T-cell (primary cell): ENCODE measurements at regions not wholly inside any gene's neighbourhood (a gene's known extent, or its start where the extent isn't known, plus 50 kb on each side); places are given as distances from the start of the nearest gene placed in this dataset.

ENCODE experiments used
- ATAC-seq, 4 experiments: fragments of 200-7000 bp in 3 of 4; fragments of 150-1000 bp in 1 of 4; cut with Tn5 transposase; replicated peaks in 1 of 4; 1 replicate in 3 of 4; 2 replicates in 1 of 4; pipeline ENCODE4 v1.10.0; 2021; ENCODE audit warnings: moderate library complexity in 3 of 4, mild to moderate bottlenecking in 2 of 4, moderate number of reproducible peaks in 1 of 4
- CTCF ChIA-PET, 2 donors: fragments of 300-600 bp; sonication (Branson Sonifier 250); formaldehyde crosslinking; loops; one replicate each; lab custom pipeline; 2022; ENCODE audit warnings: antibody characterized with exemption in 2 of 2; lab: Charles Lee
- POLR2A ChIA-PET, 2 donors: fragments of 300-600 bp; sonication (Branson Sonifier 250); formaldehyde crosslinking; loops; one replicate each; lab custom pipeline; 2022; ENCODE audit warnings: antibody characterized with exemption in 2 of 2; lab: Charles Lee
- DNase-seq, 35 experiments: peaks; one replicate each; pipeline versions ENCODE4 v3.0.0 to v3.0.0-alpha.2; 2013 to 2023
- H3K27ac ChIP-seq: one replicate; pipeline ENCODE4 v1.5.1; 2013; ENCODE audit warnings: low read length
- H3K27me3 ChIP-seq, 2 experiments: replicated peaks in 1 of 2; 1 replicate in 1 of 2; 2 replicates in 1 of 2; pipeline versions ENCODE4 v1.6.1 to v1.7.0; 2013; ENCODE audit warnings: low read length in 1 of 2, mixed read lengths in 1 of 2; ENCODE audit not compliant: control insufficient read depth in 2 of 2, insufficient read depth in 2 of 2; ENCODE audit errors: extremely low read depth in 1 of 2
- H3K36me3 ChIP-seq, 2 donors: 1 replicate in 1 of 2; 2 replicates in 1 of 2; pipeline versions ENCODE4 v1.6.1 to v1.7.0; 2013; ENCODE audit warnings: low read length in 1 of 2; ENCODE audit not compliant: control insufficient read depth in 2 of 2, insufficient read depth in 1 of 2; ENCODE audit errors: extremely low read depth in 1 of 2
- H3K4me1 ChIP-seq, 2 experiments: 1 replicate in 1 of 2; 2 replicates in 1 of 2; pipeline versions ENCODE4 v1.6.1 to v1.7.0; 2013; ENCODE audit warnings: low read length in 2 of 2, mixed read lengths in 1 of 2; ENCODE audit not compliant: insufficient read depth in 2 of 2, control insufficient read depth in 1 of 2; ENCODE audit errors: extremely low read depth in 1 of 2
- H3K4me3 ChIP-seq, 2 donors: 1 replicate in 1 of 2; 2 replicates in 1 of 2; pipeline versions ENCODE4 v1.5.1 to v1.7.0; 2013; ENCODE audit warnings: mild to moderate bottlenecking in 2 of 2, low read length in 1 of 2, moderate library complexity in 1 of 2; ENCODE audit not compliant: control insufficient read depth in 1 of 2; ENCODE audit errors: extremely low read depth in 1 of 2
- H3K9me3 ChIP-seq: 2 replicates; pipeline ENCODE4 v1.7.0; 2013
- H3K27ac Mint-ChIP-seq, 2 donors: one replicate each; pipeline ENCODE4 v1.8.0; 2020 to 2021; ENCODE audit warnings: mild to moderate bottlenecking in 2 of 2, mixed read lengths in 2 of 2
- H3K27me3 Mint-ChIP-seq, 2 donors: one replicate each; pipeline ENCODE4 v1.8.0; 2021 to 2022; ENCODE audit warnings: mixed read lengths in 2 of 2
- H3K36me3 Mint-ChIP-seq: one replicate; pipeline ENCODE4 v1.8.0; 2021; ENCODE audit warnings: mixed read lengths
- H3K4me1 Mint-ChIP-seq, 3 donors: one replicate each; pipeline ENCODE4 v1.8.0; 2020 to 2022; ENCODE audit warnings: mixed read lengths in 3 of 3, mild to moderate bottlenecking in 1 of 3
- H3K4me3 Mint-ChIP-seq, 3 donors: one replicate each; pipeline ENCODE4 v1.8.0; 2020 to 2022; ENCODE audit warnings: mild to moderate bottlenecking in 3 of 3, mixed read lengths in 3 of 3, moderate library complexity in 3 of 3
- H3K9me3 Mint-ChIP-seq, 3 donors: one replicate each; pipeline ENCODE4 v1.8.0; 2020 to 2022; ENCODE audit warnings: mixed read lengths in 3 of 3
- WGBS: methylation state at CpG from one replicate; pipeline ENCODE4 v1.1.5; 2013; ENCODE audit warnings: missing lambda C conversion rate; ENCODE audit not compliant: insufficient coverage; 5-methylcytosine and 5-hydroxymethylcytosine counted together

GRCh38 chr16:79868841-79869240 is 268.3 kb upstream of the MAF start:
- peaks cover 0 to 9% of the 10 kb centered on the region in 2 experiments for H3K4me1 ChIP-seq
- no peak overlapping the region for H3K27ac ChIP-seq
- no CpG with 5 or more reads among the region's 2 CpGs for WGBS
- H3K9me3 Mint-ChIP-seq, result no peaks in the 10 kb centered on the region
- H3K4me1 Mint-ChIP-seq, result no peaks in the 10 kb centered on the region
- DNase-seq (no peak), ATAC-seq (no peak)
- H3K4me3 ChIP-seq, result no peak overlapping the region
- no peaks in the 10 kb centered on the region for H3K27me3 ChIP-seq
- no peaks in the 10 kb centered on the region for H3K9me3 ChIP-seq
- H3K36me3 ChIP-seq, result no peaks in the 10 kb centered on the region
- ChIA-PET POLR2A (no interaction called here), CTCF (no interaction called here)
- H3K4me3 Mint-ChIP-seq, result no peak overlapping the region
- H3K27me3 Mint-ChIP-seq, result peaks cover 4 to 5% of the 10 kb centered on the region in 2 donors
- H3K36me3 Mint-ChIP-seq, result no peaks in the 10 kb centered on the region
- no peak overlapping the region for H3K27ac Mint-ChIP-seq

- DNase-seq (no peak), ATAC-seq (no peak)
- Histone ChIP-seq H3K9me3 (no peaks in the 10 kb centered on the region), H3K27me3 (no peaks in the 10 kb centered on the region), H3K4me1 (peaks cover 0 to 13% of the 10 kb centered on the region in 2 experiments), H3K27ac (no peak overlapping the region), H3K36me3 (no peaks in the 10 kb centered on the region), H3K4me3 (no peak overlapping the region)
- Mint-ChIP-seq H3K4me3 (no peak overlapping the region), H3K4me1 (no peaks in the 10 kb centered on the region), H3K36me3 (no peaks in the 10 kb centered on the region), H3K27ac (no peak overlapping the region), H3K9me3 (no peaks in the 10 kb centered on the region), H3K27me3 (peaks cover 3 to 4% of the 10 kb centered on the region in 2 donors)
- ChIA-PET POLR2A (interaction anchor here in 1 of 2 donors (0.6 kb wide), 1 partner anchor 98 kb away, joined by 3 read pairs; no protein-coding TSS in a partner anchor), CTCF (no interaction called here)
- WGBS, result 83% methylated on average over 2 of the region's 4 CpGs
Observed at GRCh38 chr16:79867425-79867997, 267.0 kb upstream of the MAF start.

- H3K4me3 ChIP-seq, result no peak overlapping the region
- Mint-ChIP-seq H3K9me3 (no peaks in the 10 kb centered on the region), H3K27me3 (peaks cover 6 to 9% of the 10 kb centered on the region in 2 donors), H3K27ac (no peak overlapping the region), H3K4me1 (no peaks in the 10 kb centered on the region), H3K4me3 (no peak overlapping the region), H3K36me3 (no peaks in the 10 kb centered on the region)
- no peak overlapping the region for H3K27ac ChIP-seq
- ChIA-PET POLR2A (no interaction called here), CTCF (no interaction called here)
- DNase-seq, result no peak
- H3K36me3 ChIP-seq, result no peaks in the 10 kb centered on the region
- ATAC-seq, result no peak
- H3K4me1 ChIP-seq, result peaks cover 0 to 13% of the 10 kb centered on the region in 2 experiments
- no peaks in the 10 kb centered on the region for H3K9me3 ChIP-seq
- peaks cover 0 to 3% of the 10 kb centered on the region in 2 experiments for H3K27me3 ChIP-seq
- 55% methylated on average over 2 of the region's 6 CpGs for WGBS
Observed at GRCh38 chr16:79865918-79866317, 265.4 kb upstream of the MAF start.

GRCh38 chr16:79864781-79865391 is 264.3 kb upstream of the MAF start:
- ChIA-PET POLR2A (interaction anchor here in 1 of 2 donors (0.6 kb wide), 1 partner anchor 130 kb away, joined by 3 read pairs; no protein-coding TSS in a partner anchor), CTCF (no interaction called here)
- H3K27me3 ChIP-seq, result peaks cover 0 to 6% of the 10 kb centered on the region in 2 experiments
- H3K4me1 Mint-ChIP-seq, result no peaks in the 10 kb centered on the region
- no peak for DNase-seq
- H3K4me1 ChIP-seq, result peaks cover 0 to 13% of the 10 kb centered on the region in 2 experiments
- H3K27me3 Mint-ChIP-seq, result peaks cover 9 to 17% of the 10 kb centered on the region in 2 donors
- no peak overlapping the region for H3K4me3 Mint-ChIP-seq
- H3K4me3 ChIP-seq, result no peak overlapping the region
- 84% methylated on average over 5 of the region's 7 CpGs for WGBS
- H3K36me3 Mint-ChIP-seq, result no peaks in the 10 kb centered on the region
- no peaks in the 10 kb centered on the region for H3K9me3 ChIP-seq
- H3K36me3 ChIP-seq, result no peaks in the 10 kb centered on the region
- H3K27ac Mint-ChIP-seq, result no peak overlapping the region
- no peaks in the 10 kb centered on the region for H3K9me3 Mint-ChIP-seq
- no peak for ATAC-seq
- no peak overlapping the region for H3K27ac ChIP-seq

GRCh38 chr16:79864032-79864780 is 263.7 kb upstream of the MAF start:
- H3K4me1 ChIP-seq, result peaks cover 0 to 13% of the 10 kb centered on the region in 2 experiments
- no peaks in the 10 kb centered on the region for H3K36me3 ChIP-seq
- H3K36me3 Mint-ChIP-seq, result no peaks in the 10 kb centered on the region
- peaks cover 14 to 18% of the 10 kb centered on the region in 2 donors for H3K27me3 Mint-ChIP-seq
- no peaks in the 10 kb centered on the region for H3K9me3 Mint-ChIP-seq
- ChIA-PET CTCF (no interaction called here), POLR2A (interaction anchor here in 1 of 2 donors (0.6 kb wide), 1 partner anchor 131 kb away, joined by 3 read pairs; no protein-coding TSS in a partner anchor)
- H3K9me3 ChIP-seq, result no peaks in the 10 kb centered on the region
- no peak for DNase-seq
- WGBS, result 27% methylated on average over 2 of the region's 8 CpGs
- no peaks in the 10 kb centered on the region for H3K4me1 Mint-ChIP-seq
- H3K27ac ChIP-seq, result no peak overlapping the region
- peaks cover 0 to 6% of the 10 kb centered on the region in 2 experiments for H3K27me3 ChIP-seq
- no peak overlapping the region for H3K27ac Mint-ChIP-seq
- H3K4me3 Mint-ChIP-seq, result no peak overlapping the region
- ATAC-seq, result no peak
- no peak overlapping the region for H3K4me3 ChIP-seq

GRCh38 chr16:79863128-79864031 is 262.8 kb upstream of the MAF start:
- no peak overlapping the region for H3K27ac ChIP-seq
- peaks cover 0 to 13% of the 10 kb centered on the region in 2 experiments for H3K4me1 ChIP-seq
- H3K4me3 ChIP-seq, result no peak overlapping the region
- ATAC-seq (no peak), DNase-seq (no peak)
- peaks cover 14 to 15% of the 10 kb centered on the region in 2 donors for H3K27me3 Mint-ChIP-seq
- no peak overlapping the region for H3K4me3 Mint-ChIP-seq
- H3K4me1 Mint-ChIP-seq, result no peaks in the 10 kb centered on the region
- no peaks in the 10 kb centered on the region for H3K9me3 ChIP-seq
- H3K27me3 ChIP-seq, result peaks cover 0 to 6% of the 10 kb centered on the region in 2 experiments
- WGBS, result 76% methylated on average over 3 of the region's 7 CpGs
- H3K27ac Mint-ChIP-seq, result no peak overlapping the region
- no peaks in the 10 kb centered on the region for H3K9me3 Mint-ChIP-seq
- H3K36me3 ChIP-seq, result no peaks in the 10 kb centered on the region
- no peaks in the 10 kb centered on the region for H3K36me3 Mint-ChIP-seq
- ChIA-PET CTCF (interaction anchor here in 1 of 2 donors (0.6 kb wide), 1 partner anchor 178 kb away, joined by 3 read pairs; no protein-coding TSS in a partner anchor), POLR2A (no interaction called here)
